ENCODE measurements at regions not wholly inside any gene's neighbourhood (a gene's known extent, or its start where the extent isn't known, plus 50 kb on each side); places are given as distances from the start of the nearest gene placed in this dataset.
"Not testable (repeated sequence)": the region's sequence is repeated elsewhere in the genome, so short reads cannot be mapped to it uniquely, and the experiment has no call there.

DNA sequence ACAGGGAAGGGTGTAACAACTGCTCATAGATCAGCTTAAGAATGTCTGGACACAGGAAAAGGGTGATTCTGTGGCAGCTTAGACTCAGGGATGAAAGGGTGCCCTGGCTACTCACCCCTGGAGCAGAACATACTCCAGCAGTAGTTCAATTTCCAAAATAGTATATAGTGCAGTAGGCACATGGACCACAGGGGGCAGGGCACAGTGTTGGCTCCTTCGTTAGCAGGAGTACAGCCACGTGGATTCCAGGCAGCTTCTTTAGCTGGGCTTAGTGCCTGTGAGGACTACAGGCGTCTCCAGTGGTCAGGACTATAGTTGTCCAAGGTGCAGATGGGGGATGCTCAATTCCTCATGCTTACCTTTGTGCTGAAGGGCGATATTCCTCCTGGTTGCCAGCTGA, 277.5 kb upstream of the DDX18 start:
- DNase-seq: no peak

DNA sequence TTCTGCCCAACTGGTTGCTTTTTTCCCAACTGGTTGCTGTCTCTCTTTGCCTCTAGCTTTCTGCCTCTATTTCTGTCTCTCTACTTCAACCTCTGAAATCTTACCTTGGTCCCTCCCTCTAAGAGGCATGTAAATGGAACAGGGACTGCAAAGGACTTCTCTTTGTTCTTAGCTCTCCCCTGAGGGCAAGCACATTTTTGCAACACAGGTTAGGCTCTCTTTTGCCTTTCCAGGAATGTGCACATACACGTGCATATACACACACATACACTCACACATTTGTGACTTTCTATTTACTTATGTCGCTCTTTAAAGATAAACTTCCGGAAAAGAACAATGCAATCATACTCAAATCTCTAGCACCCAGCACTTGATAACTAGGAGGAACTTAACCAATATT, 262.6 kb upstream of the DDX18 start:
- DNase-seq: no peak

DNA sequence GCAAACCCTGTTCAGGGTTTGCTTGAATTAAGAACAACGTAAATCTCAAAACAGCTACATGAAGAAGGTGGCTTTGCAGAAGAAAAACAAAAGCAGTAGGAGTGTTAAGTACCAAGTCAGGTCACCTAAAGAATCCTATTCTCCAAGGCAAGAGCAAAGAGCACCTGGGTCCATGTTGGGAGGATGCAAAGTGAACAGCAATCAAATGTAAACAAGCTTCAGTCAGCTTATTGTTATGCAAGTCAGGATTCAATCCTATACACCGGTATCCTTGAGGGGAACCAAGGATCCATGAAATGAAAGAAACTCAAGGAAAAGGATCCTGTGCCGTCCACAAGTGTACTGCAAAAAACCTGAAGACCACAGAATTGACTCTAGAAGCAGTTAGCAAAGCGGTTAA, 261.0 kb upstream of the DDX18 start:
- no peak for DNase-seq

DNA sequence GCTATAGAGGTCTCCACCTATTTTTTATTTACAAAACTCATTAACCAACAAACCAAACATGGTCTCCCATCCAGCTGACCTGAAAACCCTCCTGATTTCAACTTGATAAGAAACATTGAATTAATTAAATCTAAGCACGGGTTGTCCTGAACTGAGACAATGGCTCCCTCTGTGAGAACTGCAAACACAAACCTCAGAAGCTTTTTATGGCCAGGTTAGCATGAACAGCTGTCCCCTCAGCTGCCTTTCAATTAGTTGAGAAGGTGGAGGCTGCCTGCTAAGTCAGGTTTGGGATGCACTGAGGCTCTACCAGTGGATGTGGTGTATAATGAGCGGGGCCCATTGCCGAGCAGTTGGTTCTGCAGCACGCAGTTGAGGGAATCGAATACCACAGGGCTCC, 258.5 kb upstream of the DDX18 start:
- no peak for DNase-seq

DNA sequence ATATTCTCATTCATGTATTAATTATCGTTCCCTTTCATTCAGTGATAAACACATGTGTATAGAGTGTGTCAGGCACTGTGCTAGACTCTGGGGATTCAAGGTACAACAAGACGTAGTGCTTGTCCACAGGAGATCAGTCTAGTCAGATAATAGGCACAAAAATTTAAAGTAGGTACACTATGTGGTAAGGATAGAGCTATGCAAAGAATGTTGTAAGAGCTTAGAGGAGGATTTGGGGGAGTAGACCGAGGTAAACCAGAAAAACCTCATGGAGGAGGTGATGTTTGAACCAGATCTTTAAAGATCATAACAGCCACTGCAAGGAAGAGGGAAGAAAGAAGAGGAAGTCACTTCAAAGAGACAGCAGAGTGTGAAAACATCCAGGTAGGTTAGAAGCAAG, 256.9 kb upstream of the DDX18 start:
- DNase-seq: no peak

DNA sequence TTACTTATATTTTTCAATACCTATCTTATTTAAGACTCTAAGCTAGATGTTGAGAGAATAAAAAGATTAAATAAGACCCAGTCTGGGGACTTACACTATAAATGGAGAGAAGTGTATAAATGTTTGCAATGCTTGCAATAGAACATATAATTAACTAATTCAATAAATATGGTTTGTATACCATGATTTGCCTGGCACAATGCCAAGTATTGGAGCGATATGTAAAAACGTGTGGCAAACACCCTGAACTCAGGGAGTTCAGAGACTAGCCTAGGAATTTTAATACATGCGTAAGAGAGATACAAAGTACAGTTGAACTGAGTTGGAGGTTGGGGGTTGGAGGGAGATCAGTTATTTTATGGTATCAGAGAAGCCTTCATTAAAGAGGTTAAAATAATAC, 251.8 kb upstream of the DDX18 start:
- no peak for DNase-seq

DNA sequence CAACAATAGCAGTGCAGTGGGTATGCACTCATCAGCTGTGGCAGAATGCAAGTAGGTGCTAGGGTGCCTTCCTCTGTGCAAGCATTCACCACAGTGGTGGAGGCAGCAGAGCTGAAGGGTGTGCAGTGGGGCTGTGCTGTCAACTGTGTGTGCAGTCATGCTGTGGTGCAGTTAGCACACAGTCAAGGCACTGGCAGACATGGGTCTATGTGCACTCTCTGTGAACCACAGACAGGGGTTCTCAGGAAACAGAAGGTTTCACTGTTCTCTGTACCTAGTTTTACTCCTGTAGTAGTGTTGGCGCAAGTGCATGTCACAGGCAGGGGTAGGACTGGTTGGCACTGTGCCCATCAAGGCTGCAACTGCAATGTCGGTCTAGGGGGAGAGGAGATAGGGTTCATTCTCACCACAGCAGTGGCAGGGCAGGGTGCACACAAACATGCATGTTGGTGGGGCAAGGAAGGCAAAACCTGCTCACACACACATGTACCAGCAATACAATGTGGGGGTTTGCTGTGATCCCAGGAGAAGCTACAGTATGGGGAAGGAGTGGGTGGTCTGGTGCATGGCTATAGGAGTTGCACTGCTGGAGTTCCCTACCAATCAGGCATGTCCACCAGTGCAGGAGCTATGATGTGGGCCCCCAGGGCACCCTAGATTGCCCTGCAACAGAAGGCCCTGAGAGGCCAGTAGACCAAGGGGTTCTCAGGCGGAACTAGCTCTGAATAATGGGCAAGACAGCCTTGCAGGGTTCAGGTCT, 242.7 kb upstream of the DDX18 start:
- no peak for DNase-seq

DNA sequence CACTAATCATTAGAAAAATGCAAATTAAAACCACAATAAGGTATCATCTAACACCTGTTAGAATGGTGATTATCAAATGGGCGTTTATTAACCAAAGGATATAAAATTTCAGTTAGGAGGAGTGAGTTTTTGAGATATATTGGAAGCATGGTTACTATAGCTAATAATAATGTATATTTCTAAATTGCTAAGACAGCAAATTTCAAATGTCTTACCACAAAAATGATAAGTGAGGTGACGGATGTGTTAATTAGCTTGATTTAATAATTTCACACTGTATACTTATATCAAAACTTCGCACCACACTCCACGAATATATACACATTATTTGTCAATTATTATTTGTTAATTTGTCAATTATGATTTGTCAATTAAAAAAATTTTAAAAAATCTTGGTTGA, 227.2 kb upstream of the DDX18 start:
- no peak for DNase-seq

DNA sequence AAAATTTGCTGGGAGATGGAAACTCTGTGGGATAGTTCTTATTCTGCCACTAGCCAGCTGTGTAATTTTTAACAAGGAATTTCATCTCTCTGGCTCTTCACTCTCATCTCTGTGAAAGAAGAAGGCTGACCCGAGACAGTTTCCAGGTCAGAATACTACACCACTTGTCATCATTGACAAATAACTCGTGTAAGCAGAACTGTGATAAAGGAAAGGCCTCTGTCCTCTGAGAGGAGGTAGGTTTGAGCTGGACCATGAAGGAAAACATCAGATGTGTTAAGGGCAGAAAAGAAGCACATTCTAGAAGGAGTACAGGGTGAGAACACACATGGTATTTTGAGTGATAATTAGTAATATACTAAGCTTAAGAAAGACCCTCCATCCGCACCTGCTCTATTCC, 211.4 kb upstream of the DDX18 start:
- DNase-seq: no peak

DNA sequence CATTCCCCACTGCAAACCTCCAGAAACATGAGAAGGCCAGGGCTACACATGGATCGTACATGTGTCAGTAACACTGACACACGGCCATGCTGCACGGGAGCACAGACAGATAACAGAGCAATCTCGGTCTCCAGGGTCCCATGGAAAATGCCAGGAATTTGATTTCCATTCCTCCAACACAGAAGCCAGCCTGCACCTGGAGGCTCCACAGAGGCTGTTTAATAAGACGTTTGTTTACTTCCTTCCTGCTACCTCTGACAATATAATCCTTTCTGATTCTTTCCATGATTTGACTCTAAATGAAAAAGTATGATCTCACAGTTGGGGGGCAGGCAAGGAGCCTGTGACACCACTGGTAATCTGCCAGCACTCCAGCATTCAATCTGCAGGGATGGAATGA, 210.9 kb upstream of the DDX18 start:
- DNase-seq: no peak

DNA sequence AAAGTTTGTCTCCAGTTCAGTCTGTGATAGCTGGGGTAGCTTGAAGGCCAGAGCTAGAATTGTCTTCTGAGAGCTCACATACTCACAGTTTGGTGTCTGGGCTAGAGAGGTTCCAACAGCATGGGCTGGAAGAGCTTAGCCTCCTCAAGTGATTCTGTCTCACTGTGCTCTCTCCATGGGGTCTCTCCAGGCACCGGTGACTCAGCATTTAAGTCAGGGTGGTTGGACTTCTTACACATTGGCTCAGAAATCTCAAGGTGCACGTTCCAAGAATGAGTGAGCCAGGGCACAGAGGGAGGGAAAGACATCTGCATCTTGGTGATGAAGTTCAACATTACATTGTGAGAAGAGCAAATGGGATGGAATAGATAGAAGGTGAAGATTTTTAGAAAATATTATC, 207.3 kb upstream of the DDX18 start:
- no peak for DNase-seq

DNA sequence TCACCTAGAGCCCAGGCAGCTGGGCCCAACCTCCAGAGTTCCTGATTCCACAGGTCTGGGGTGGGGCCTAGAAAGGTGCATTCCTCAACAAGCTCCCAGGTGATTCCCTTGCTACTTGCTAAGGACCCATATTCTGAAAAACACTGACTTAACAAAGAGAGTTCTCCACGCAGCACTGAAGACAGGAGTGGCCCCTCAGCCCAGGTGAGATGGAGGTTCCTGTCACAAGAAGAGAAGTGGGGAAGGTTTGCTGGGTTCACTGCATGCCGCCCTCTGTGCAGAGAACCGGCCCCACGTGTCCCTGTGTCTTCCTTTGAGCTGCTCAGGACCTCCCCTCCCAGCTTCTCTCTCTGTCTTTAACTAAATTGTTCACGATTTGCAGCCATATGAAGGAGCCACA, 201.4 kb upstream of the DDX18 start:
- DNase-seq: no peak

DNA sequence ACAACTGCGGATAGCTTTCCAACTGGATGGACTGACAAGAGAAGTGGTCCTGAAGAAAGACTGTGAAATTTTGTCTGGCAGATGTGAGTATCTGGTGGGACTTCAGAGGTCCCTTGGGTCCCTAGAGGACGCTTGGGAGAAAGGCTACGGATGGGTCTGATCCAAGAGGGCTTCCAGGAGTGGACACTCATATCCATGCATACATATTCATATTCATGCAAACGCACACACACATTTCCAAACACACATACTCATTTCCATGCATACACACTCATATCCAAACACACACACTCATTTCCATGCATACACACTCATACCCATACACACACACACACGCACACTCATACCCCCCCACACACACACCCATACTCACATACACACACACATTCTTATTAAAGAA, 200.2 kb upstream of the DDX18 start:
- no peak for DNase-seq

DNA sequence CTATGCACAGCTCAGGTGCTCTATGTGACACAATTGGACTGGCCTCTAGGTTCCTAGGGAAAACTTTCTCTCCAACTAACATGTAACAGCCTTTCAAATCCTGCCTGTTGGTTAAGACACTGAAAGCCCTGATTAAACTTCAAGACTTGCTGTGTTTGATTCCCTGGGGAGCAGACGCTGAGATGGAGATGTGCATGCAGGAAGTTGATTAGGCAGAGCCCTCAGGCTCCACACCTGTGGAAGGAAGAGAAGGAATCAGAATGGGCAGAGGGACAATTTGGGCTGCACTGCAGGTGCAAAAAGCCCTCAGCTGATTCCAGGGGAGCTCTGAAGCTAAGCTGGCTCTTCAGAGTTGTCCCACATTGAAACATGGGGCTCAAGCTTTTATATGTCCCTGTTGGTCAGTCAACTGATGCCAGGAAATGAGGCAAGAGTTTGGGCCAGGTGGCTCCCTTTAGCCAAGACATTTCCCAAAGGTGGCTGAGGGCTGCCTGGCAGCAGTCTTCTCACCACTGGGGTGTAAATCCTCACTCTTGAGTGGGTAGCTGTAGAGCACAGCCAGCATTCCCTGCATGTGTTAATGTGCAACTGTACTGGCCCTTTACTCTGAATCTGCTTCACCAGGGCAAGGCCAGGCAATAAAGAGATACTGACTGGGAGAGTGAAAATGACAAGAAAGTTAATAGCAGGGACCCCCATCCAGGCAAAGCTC, 199.5 kb upstream of the DDX18 start:
- no peak for DNase-seq

DNA sequence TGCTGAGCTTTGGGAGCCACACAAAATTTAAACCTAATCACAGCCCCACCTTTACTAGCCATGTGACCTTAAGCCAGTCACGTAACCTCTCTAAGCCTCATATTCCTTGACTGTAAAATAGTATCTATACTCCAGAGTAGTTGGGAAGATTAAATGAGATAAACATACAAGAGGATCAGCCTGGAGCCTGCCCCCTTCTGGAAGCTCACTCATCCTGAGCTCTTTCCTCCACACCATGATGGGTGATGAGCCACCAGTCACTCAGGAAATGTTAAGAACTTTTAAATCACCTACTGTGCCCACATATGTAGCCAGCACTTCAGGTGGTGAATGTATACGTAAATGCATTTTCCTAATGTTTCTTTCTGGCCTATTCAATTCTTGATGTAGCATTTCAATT, 195.9 kb upstream of the DDX18 start:
- DNase-seq: no peak

DNA sequence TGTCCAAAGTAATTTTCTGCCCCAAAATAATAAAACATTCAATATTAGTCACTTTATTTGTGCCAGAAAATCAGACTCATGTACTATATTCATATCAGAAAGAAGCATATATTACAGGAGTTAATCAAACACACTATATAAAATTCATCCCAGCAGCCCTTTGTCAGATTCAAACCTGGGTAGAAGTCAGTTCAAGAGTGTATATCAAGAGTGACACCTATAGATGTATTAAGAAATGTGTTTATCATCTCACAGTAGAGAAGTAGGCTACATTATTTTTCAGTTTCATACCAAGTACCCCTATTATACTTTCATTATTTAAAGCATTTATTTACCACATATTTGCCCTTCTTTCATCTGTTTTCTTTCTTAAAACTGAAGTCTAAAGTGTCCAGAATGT, 193.2 kb upstream of the DDX18 start:
- DNase-seq: no peak

DNA sequence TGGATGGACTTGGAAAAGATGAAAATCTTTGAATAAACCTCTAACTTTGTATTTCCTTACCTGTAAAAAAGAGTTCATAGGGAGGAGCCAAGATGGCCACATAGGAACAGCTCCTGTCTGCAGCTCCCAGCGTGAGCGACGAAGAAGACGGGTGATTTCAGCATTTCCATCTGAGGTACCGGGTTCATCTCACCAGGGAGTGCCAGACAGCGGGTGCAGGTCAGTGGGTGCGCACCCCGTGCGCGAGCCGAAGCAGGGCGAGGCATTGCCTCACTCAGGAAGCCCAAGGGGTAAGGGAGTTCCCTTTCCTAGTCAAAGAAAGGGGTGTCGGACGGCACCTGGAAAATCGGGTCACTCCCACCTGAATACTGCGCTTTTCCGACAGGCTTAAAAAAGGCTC, 191.3 kb upstream of the DDX18 start:
- DNase-seq: not testable (repeated sequence)

DNA sequence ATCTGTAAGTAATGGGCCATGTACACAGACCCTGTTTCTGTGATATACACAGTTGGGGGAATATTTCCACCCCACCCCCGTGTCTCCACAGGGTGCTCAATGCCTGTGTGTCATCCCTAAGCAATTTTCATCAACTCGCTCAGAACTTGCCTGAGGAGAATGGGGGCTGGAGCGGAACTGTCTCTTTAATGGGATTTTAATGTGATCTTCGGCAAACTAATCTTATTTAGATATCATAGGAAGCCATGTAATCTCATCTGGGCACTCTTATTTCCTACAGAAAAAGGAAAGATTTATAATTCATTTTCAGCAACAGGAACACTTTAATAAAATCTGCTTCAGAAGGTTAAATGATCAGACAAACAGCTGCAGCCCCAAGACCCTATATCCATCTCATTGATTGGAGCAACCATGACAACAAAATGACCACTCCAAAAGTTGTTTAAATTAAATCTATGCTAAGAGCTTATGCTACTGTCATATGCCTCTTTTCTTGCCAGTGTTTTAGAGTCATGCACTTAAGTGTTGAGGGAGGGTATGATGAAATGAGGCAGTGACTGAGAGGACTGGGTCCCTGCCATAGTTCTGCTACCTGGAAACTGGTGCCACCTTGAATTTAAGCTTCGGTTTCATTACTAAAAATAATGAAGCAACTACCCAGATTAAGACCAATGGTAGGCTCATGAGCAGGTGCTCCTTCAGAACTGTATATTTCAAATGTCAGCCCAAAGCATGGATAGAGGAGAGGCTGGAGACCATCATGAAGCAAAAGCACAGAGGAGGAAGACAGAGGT, 183.1 kb upstream of the DDX18 start:
- no peak for DNase-seq

DNA sequence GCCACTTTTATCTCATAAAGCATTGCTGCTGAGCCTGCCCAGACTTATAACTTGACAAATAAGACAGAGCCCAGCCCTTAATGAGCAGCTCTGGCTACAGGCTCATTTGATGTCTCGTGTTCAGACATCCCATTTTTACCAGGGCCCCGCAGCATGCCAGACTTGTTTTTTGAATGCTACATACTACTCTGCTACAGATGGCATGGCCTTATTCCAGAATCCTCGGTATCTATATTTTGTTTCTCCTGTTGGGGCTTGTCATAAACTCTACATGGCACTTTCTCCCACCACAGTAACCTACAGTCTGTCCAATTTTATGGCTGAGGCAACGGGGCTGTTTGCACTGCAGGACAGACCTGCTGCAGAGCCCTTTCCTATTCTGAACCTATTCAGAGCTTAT, 179.0 kb upstream of the DDX18 start:
- DNase-seq: no peak

DNA sequence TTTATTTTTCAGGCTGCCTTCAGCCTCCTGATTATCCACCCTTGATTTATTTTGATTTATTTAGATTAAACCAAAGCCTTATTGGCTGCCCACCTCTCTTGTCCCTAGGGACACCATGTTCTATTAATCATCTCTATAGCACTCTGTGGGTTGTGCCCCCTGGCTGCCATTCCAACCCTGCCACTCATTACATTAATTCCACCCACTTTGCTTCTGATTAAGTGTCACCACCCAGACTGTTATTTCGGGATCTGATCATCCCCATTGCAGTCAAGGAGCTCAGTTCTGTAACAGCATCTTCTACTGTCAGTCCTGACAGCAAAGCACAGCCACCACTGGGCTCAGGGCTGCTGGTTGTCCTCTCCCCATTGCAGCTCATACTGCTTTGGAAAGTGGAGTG, 175.1 kb upstream of the DDX18 start:
- DNase-seq: no peak

DNA sequence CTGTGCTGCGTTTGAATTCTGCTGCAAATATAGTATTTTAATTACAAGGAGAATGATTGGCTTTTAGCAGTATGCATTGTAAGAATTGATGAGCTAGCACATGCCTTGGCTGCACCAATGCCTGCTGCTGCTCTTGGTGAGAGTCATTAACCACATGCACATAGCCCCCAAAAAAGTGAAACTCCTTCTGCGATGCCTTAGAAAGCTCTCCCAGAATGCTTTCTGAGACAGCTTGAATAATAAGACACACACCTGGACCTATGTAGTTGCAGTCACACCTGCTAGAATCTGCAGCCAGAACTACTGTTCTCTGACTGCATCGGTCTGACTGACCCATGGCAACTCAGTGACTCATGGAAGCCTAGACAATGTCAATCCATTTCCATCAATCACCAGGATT, 170.1 kb upstream of the DDX18 start:
- no peak for DNase-seq

DNA sequence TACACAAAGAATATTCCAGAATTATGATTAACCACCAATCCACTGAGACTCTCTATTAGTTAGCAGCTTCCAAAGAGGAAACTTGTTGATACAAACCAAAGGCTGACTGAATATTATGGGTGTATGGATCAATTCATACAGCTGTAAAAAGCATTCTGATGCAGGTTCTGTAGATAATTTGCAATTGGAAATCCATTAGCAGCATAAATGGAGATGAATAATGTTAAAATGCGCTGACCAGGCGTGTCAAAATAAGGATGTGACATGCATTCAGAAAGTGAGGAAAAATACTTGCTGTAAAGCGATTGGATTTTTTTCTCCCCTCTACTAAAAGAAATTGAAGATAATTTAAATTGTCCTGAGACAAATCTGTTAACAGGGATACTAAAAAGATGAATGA, 169.0 kb upstream of the DDX18 start:
- DNase-seq: no peak

DNA sequence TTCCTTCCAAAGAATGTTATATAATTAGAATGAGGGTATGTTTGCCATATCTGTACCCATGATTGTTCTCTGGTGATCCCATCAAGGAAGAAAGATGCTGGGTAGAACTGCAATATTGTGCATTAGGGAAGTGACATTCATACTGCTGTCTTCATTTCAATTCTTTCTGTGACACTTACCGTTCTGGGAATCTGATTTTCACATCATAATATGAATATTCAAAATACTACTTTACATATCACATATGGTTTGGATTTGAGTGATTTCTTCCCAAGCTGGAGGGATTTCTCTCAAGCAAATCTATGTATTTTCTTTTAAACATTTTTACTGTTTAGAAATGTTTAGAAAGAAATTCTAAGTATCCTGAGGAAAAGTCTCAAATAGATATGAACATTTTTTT, 168.4 kb upstream of the DDX18 start:
- no peak for DNase-seq

DNA sequence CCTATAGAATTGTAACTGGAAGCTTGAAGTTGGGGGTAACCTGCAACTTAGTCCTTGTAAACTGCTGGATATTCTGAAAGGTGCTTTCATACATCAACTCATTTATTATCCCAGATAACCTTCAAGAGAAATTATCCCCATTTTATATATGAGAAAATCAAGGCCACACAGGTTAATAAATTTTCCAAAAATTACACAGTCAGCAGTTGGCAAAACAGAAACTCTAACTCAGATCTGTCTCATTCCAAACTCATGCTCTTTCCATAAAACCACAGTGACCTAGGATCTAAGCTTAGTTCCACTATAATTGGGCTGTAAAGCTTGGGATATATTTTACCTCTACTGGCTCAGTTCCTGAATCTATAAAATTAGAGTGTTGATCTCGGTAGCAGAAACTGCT, 167.6 kb upstream of the DDX18 start:
- DNase-seq: no peak
